Mesendoderm (in vitro differentiated cells): ENCODE measurements at regions not wholly inside any gene's neighbourhood (a gene's known extent, or its start where the extent isn't known, plus 50 kb on each side); places are given as distances from the start of the nearest gene placed in this dataset.
A peak's percentile ranks its signal among the peaks of the same experiment; 100 is the strongest.
"Not testable (repeated sequence)": the region's sequence is repeated elsewhere in the genome, so short reads cannot be mapped to it uniquely, and the experiment has no call there.

ENCODE experiments used
- DNase-seq: peaks from one replicate; pipeline ENCODE4 v3.0.0; 2013
- H2AK5ac ChIP-seq: 2 replicates; pipeline ENCODE4 v1.6.1; 2013; ENCODE audit warnings: low read length, inconsistent platforms
- H2BK120ac ChIP-seq: 2 replicates; pipeline ENCODE4 v1.6.1; 2013; ENCODE audit warnings: low read depth, mild to moderate bottlenecking, low read length, moderate library complexity, mixed read lengths
- H2BK15ac ChIP-seq: replicated peaks from 2 replicates; pipeline ENCODE4 v1.6.1; 2013; ENCODE audit warnings: low read depth, mild to moderate bottlenecking, moderate library complexity
- H2BK5ac ChIP-seq: 2 replicates; pipeline ENCODE4 v1.6.1; 2013; ENCODE audit warnings: low read length, inconsistent platforms
- H3K18ac ChIP-seq: 2 replicates; pipeline ENCODE4 v1.6.1; 2013; ENCODE audit warnings: mild to moderate bottlenecking, low read length, mixed read lengths
- H3K23ac ChIP-seq: one replicate; pipeline ENCODE4 v1.6.1; 2013; ENCODE audit warnings: low read length
- H3K27ac ChIP-seq: 2 replicates; pipeline ENCODE4 v1.5.1; 2013; ENCODE audit warnings: low read depth, mild to moderate bottlenecking, inconsistent platforms, low read length, moderate library complexity
- H3K27me3 ChIP-seq: 2 replicates; pipeline ENCODE4 v1.6.1; 2013; ENCODE audit warnings: low read length, control low read depth, mild to moderate bottlenecking, inconsistent platforms; ENCODE audit not compliant: insufficient read depth, poor library complexity
- H3K36me3 ChIP-seq: 2 replicates; pipeline ENCODE4 v1.6.1; 2013; ENCODE audit warnings: low read length, inconsistent platforms; ENCODE audit not compliant: control insufficient read depth, insufficient read depth
- H3K4ac ChIP-seq: one replicate; pipeline ENCODE4 v1.6.1; 2013; ENCODE audit warnings: low read depth, mild to moderate bottlenecking, low read length, moderate library complexity
- H3K4me1 ChIP-seq: 2 replicates; pipeline ENCODE4 v1.6.1; 2013; ENCODE audit warnings: low read depth, low read length, inconsistent platforms; ENCODE audit not compliant: control insufficient read depth
- H3K4me2 ChIP-seq: 2 replicates; pipeline ENCODE4 v1.6.1; 2013; ENCODE audit warnings: low read length
- H3K4me3 ChIP-seq: 2 replicates; pipeline ENCODE4 v1.5.1; 2013; ENCODE audit warnings: mild to moderate bottlenecking, low read length
- H3K56ac ChIP-seq: one replicate; pipeline ENCODE4 v1.6.1; 2013; ENCODE audit warnings: low read length
- H3K79me1 ChIP-seq: 2 replicates; pipeline ENCODE4 v1.6.1; 2013; ENCODE audit warnings: low read length, inconsistent platforms
- H3K79me2 ChIP-seq: 2 replicates; pipeline ENCODE4 v1.6.1; 2013; ENCODE audit warnings: mild to moderate bottlenecking, low read length; ENCODE audit not compliant: control insufficient read depth, insufficient read depth
- H3K9ac ChIP-seq: 2 replicates; pipeline ENCODE4 v1.6.1; 2013; ENCODE audit warnings: low read length, inconsistent platforms
- H4K5ac ChIP-seq: one replicate; pipeline ENCODE4 v1.6.1; 2013; ENCODE audit warnings: low read length
- H4K8ac ChIP-seq: one replicate; pipeline ENCODE4 v1.6.1; 2013; ENCODE audit warnings: low read depth, mild to moderate bottlenecking, control low read depth, low read length, moderate library complexity
- WGBS: extraction: QIAGEN DNeasy Blood & Tissue Kit; methylation state at CpG from one replicate; pipeline ENCODE4 v1.1.7; 2013; ENCODE audit warnings: low lambda C conversion rate, missing lambda C conversion rate; ENCODE audit not compliant: insufficient coverage; ENCODE audit errors: extremely low coverage; 5-methylcytosine and 5-hydroxymethylcytosine counted together

- H3K18ac ChIP-seq = no peak overlapping the region
- WGBS = no CpG with 5 or more reads among the region's 1 CpG
- H3K4me3 ChIP-seq = no peak overlapping the region
- H2BK120ac ChIP-seq = no peak overlapping the region
- no peak overlapping the region for H2BK15ac ChIP-seq
- H3K79me2 ChIP-seq = no peaks in the 10 kb centered on the region
- no peak for DNase-seq
- H3K27me3 ChIP-seq = no peaks in the 10 kb centered on the region
- H3K4me2 ChIP-seq = no peak overlapping the region
- no peak overlapping the region for H3K4ac ChIP-seq
- no peak overlapping the region for H2AK5ac ChIP-seq
- H4K5ac ChIP-seq = no peak overlapping the region
- no peak overlapping the region for H2BK5ac ChIP-seq
- no peak overlapping the region for H3K56ac ChIP-seq
- H4K8ac ChIP-seq = no peak overlapping the region
- no peak overlapping the region for H3K9ac ChIP-seq
- H3K36me3 ChIP-seq = no peaks in the 10 kb centered on the region
- no peak overlapping the region for H3K23ac ChIP-seq
- no peaks in the 10 kb centered on the region for H3K79me1 ChIP-seq
- H3K4me1 ChIP-seq = no peaks in the 10 kb centered on the region
- no peak overlapping the region for H3K27ac ChIP-seq
These were observed 74.7 kb downstream of the LPAR4 start for GRCh38 chrX:78822157-78822690.

- H3K4ac ChIP-seq = no peak overlapping the region
These were observed 84.0 kb downstream of the LPAR4 start for GRCh38 chrX:78831523-78831922.

GRCh38 chrX:78838709-78839108 is 91.2 kb downstream of the LPAR4 start:
- H3K18ac ChIP-seq = no peak overlapping the region
- no peaks in the 10 kb centered on the region for H3K79me1 ChIP-seq
- H2AK5ac ChIP-seq = no peak overlapping the region
- H3K4me3 ChIP-seq = no peak overlapping the region
- H2BK15ac ChIP-seq = no peak overlapping the region
- no peak overlapping the region for H4K8ac ChIP-seq
- H3K79me2 ChIP-seq = no peaks in the 10 kb centered on the region
- H3K4me2 ChIP-seq = no peak overlapping the region
- no peak overlapping the region for H4K5ac ChIP-seq
- H3K27ac ChIP-seq = no peak overlapping the region
- no peak overlapping the region for H2BK120ac ChIP-seq
- peak overlapping the region; percentile 67 for H2BK5ac ChIP-seq
- DNase-seq = peak; percentile 31
- no peaks in the 10 kb centered on the region for H3K27me3 ChIP-seq
- no peak overlapping the region for H3K56ac ChIP-seq
- H3K4ac ChIP-seq = no peak overlapping the region
- H3K9ac ChIP-seq = no peak overlapping the region
- H3K4me1 ChIP-seq = peaks cover 4% of the 10 kb centered on the region
- H3K23ac ChIP-seq = no peak overlapping the region
- H3K36me3 ChIP-seq = no peaks in the 10 kb centered on the region

More at GRCh38 chrX:78831523-78831922, 84.0 kb downstream of the LPAR4 start:
- Histone ChIP-seq H3K23ac (no peak overlapping the region), H3K36me3 (no peaks in the 10 kb centered on the region), H3K4me1 (no peaks in the 10 kb centered on the region), H3K27me3 (no peaks in the 10 kb centered on the region), H3K9ac (no peak overlapping the region), H3K18ac (no peak overlapping the region), H4K5ac (no peak overlapping the region), H3K79me1 (no peaks in the 10 kb centered on the region), H2BK5ac (no peak overlapping the region), H3K4me2 (no peak overlapping the region), H3K4me3 (no peak overlapping the region), H2BK120ac (no peak overlapping the region), H3K56ac (no peak overlapping the region), H2AK5ac (no peak overlapping the region), H3K27ac (no peak overlapping the region), H3K79me2 (no peaks in the 10 kb centered on the region), H2BK15ac (no peak overlapping the region), H4K8ac (no peak overlapping the region)
- DNase-seq = no peak
- no CpG with 5 or more reads among the region's 3 CpGs for WGBS

- H3K18ac ChIP-seq = no peak overlapping the region
- no peak overlapping the region for H2AK5ac ChIP-seq
- H4K5ac ChIP-seq = no peak overlapping the region
- H3K23ac ChIP-seq = no peak overlapping the region
- no peaks in the 10 kb centered on the region for H3K79me1 ChIP-seq
- no peak overlapping the region for H3K9ac ChIP-seq
- H3K56ac ChIP-seq = no peak overlapping the region
- H4K8ac ChIP-seq = no peak overlapping the region
- H3K4me1 ChIP-seq = peaks cover 4% of the 10 kb centered on the region
- H3K4me3 ChIP-seq = no peak overlapping the region
- WGBS = no CpG with 5 or more reads among the region's 2 CpGs
- H2BK15ac ChIP-seq = no peak overlapping the region
- no peaks in the 10 kb centered on the region for H3K36me3 ChIP-seq
- H2BK5ac ChIP-seq = no peak overlapping the region
- peak; percentile 65 for DNase-seq
- no peak overlapping the region for H3K27ac ChIP-seq
- no peaks in the 10 kb centered on the region for H3K79me2 ChIP-seq
- H2BK120ac ChIP-seq = no peak overlapping the region
- H3K27me3 ChIP-seq = no peaks in the 10 kb centered on the region
- no peak overlapping the region for H3K4me2 ChIP-seq
- peak overlapping the region; percentile 8 for H3K4ac ChIP-seq
These were observed 92.2 kb downstream of the LPAR4 start for GRCh38 chrX:78839711-78840110.

GRCh38 chrX:78844218-78844617 is 96.7 kb downstream of the LPAR4 start:
- H4K8ac ChIP-seq, H3K4me1 ChIP-seq, H3K23ac ChIP-seq, DNase-seq, H3K27me3 ChIP-seq, H2BK120ac ChIP-seq, H3K18ac ChIP-seq, H4K5ac ChIP-seq, H3K79me2 ChIP-seq, H2BK15ac ChIP-seq, H3K27ac ChIP-seq, H2AK5ac ChIP-seq, H3K4ac ChIP-seq, H3K36me3 ChIP-seq, H3K56ac ChIP-seq, H3K4me3 ChIP-seq, H3K4me2 ChIP-seq, H3K79me1 ChIP-seq, H2BK5ac ChIP-seq, H3K9ac ChIP-seq: not testable (repeated sequence)
- WGBS = no CpG with 5 or more reads among the region's 6 CpGs

- H3K27me3 ChIP-seq, H3K79me2 ChIP-seq, H3K4me2 ChIP-seq, H4K8ac ChIP-seq, H4K5ac ChIP-seq, DNase-seq, H2BK5ac ChIP-seq, H3K4me1 ChIP-seq, H3K36me3 ChIP-seq, H3K27ac ChIP-seq, H3K9ac ChIP-seq, H3K79me1 ChIP-seq, H2BK15ac ChIP-seq, H3K23ac ChIP-seq, H3K4me3 ChIP-seq, H3K56ac ChIP-seq, H3K18ac ChIP-seq, H3K4ac ChIP-seq, H2AK5ac ChIP-seq, H2BK120ac ChIP-seq: not testable (repeated sequence)
- WGBS = no CpG with 5 or more reads among the region's 3 CpGs
These were observed 63.9 kb upstream of the P2RY10 start for GRCh38 chrX:78881248-78881647.
